ENCODE measurements at regions not wholly inside any gene's neighbourhood (a gene's known extent, or its start where the extent isn't known, plus 50 kb on each side); places are given as distances from the start of the nearest gene placed in this dataset.
A peak's percentile ranks its signal among the peaks of the same experiment; 100 is the strongest.
"Not testable (repeated sequence)": the region's sequence is repeated elsewhere in the genome, so short reads cannot be mapped to it uniquely, and the experiment has no call there.

DNA sequence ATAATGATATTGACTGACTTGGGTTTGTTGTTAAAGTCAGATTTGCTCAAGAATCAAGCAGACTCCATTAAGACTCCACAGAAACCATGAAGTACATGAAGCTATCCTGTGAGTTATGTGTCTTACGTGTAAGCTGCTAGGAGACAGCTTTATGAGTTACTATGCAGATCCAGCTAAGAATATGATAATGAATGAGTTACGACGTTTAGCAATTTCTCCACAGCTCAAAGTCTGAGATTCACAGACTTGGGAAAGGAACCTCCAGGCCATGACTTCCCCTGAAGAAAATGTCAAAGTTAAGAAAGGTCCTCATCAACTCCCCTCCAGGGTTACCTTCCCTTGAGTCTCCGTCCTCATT is 211.9 kb upstream of the HNRNPA3 start:
- no peak for DNase-seq

DNA sequence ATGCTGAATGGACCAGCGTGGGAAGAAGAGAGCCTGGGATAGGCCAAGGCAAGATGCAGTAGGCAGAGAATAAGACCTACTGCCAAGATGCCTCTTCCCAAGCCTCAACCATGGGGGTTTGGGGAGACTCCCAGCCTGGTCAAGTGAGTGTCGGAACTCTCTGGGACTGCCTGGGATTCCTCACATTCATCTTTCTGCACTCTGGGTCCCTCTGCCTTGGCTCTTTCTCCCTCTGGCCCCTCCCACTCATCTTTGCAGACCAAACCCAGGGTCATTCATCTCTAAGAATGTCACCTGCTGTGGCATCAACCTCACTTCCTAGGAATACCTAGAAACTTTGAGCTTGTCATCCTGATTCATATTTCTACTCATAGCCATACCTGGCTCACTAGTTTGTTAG is 211.3 kb upstream of the HNRNPA3 start:
- no peak for DNase-seq

- DNase-seq: no peak
Observed at GRCh38 chr2:177002983-177003382, 209.6 kb upstream of the HNRNPA3 start.

GRCh38 chr2:177007726-177008125 is 204.9 kb upstream of the HNRNPA3 start:
- not testable (repeated sequence) for DNase-seq

- DNase-seq: not testable (repeated sequence)
Observed at GRCh38 chr2:177008662-177009061, 203.9 kb upstream of the HNRNPA3 start.

GRCh38 chr2:177010146-177010545 is 202.4 kb upstream of the HNRNPA3 start:
- DNase-seq: no peak

- DNase-seq: no peak
Observed at GRCh38 chr2:177010861-177011260, 201.7 kb upstream of the HNRNPA3 start.

DNA sequence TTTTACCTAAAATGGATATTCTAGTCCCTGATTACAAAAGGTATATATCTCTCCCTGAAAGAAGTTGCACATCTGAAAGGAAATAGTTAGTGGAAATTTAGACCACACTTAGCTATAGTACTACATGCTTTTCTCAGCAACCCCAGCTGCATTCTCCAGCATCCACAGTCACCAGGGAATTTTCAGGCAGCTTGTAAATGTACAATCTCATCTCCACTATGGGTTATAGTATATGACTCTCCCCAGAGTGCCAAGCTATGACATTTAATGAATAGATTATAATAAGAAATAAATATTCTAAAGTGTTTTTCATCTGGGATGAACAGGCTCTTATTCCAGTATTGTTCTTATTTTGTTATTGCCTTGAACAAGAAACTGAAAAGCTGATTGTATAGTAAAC is 197.6 kb upstream of the HNRNPA3 start:
- DNase-seq: no peak

DNA sequence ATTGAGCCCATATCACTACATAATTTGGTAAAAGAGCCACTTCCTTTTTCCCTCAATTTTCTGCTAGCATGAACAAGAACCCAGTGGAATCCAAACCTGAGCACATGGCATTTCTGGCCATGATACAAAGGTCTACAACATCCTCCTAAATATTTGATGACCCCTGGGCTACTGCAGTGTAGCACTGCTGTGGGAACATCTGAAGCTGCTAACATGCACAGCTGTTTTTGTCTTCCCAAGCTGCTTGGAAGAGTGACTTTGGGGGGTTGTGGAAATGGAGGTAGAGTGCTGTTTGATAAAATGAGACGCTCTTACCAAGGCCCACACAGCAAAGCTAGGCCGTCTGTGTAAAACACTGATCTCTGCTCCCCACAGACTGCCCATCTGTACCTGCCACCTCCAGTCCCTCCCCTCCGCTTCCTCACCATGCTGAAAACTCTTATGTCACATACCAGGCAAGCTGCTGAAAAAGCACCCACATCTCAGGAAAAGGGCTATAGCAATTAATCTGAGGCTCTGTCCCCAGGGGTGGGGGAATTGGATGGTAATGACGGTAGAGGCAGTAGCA is 197.2 kb upstream of the HNRNPA3 start:
- DNase-seq: no peak

DNA sequence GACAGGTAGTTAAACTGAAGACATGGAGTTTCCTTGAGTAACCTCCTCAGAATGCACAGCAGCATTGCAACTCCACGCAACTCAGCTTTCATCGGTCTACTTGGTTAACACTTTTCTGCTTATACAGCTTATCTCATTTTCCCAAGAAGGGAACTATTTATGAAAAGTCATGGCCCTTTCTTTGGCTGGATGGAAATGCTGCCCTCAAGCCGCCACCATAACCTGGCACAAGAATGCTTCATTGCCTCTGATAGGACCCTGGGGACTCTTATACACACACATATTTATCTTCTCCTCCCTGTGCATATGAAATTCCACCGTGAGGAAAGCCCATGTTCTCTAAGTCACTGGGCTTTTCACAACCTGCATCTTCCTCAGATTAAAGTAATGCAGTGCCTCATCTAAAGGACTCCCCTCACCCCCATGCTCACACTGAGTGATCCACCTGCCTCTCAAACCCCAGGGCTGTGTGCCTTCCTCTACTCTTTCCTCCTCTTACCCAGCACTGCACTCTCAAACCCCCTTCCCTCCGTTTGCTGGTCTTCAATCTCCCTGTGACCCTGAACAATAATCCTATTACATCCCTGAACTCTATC is 192.0 kb upstream of the HNRNPA3 start:
- DNase-seq: no peak

- DNase-seq: no peak
Observed at GRCh38 chr2:177021706-177022343, 190.8 kb upstream of the HNRNPA3 start.

DNA sequence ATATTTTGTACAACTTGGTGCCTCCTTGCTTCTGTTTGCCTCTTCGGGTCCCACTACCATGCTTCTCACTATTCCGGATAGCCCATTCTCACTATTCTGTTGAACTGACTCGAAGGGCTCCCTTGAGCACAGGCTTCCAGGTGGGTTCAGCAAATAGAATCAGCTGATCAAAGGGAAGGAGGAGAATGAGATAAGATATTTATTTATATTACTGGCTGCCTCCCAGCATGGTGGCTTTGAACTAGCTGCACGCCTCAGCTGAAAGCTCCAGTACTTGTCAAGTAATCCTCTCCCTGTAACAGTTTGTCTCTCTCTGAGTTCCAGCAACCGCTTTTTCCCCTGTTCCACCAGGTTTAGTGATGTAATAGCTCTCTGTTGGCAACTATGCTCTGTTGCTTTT is 187.8 kb upstream of the HNRNPA3 start:
- peak; percentile 90 for DNase-seq

GRCh38 chr2:177026253-177026652 is 186.3 kb upstream of the HNRNPA3 start:
- no peak for DNase-seq

- DNase-seq: no peak
Observed at GRCh38 chr2:177026956-177027355, 185.6 kb upstream of the HNRNPA3 start.

DNA sequence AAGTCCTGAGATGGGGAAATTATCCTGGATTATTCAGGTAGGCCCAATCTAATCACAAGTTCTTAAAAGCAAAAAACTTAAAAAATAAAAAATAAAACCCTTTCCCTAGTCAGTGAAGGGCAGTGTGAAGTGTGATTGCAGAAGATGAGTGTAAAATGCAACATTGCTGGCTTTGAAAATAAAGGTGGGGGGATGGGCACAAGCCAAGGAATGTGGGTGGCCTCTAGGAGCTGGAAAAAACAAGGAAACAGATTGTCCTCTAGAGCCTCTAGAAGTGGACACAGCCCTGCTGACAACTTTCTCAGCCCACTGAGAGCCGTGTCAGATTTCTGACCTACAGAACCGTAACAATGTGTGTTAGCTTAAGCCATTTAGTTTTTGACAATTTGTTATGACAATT is 184.3 kb upstream of the HNRNPA3 start:
- no peak for DNase-seq

DNA sequence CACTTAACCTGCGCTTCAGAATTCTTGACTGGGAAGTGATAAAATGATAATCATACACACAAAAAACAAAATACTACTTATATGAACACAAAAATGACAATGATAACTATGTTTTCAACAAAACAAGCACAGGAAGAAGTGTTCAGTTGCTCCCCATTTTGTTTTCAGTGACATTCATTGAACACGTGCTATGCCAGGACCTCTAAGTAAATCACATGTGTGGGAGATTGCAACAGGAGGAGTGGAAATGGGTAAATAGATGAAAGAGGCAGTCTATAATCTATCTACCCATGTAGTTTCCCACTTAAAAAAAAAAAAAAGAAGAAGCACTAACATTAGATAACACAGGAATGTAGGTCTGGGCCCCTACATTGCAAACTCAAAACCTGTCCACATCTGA is 183.5 kb upstream of the HNRNPA3 start:
- DNase-seq: no peak

DNA sequence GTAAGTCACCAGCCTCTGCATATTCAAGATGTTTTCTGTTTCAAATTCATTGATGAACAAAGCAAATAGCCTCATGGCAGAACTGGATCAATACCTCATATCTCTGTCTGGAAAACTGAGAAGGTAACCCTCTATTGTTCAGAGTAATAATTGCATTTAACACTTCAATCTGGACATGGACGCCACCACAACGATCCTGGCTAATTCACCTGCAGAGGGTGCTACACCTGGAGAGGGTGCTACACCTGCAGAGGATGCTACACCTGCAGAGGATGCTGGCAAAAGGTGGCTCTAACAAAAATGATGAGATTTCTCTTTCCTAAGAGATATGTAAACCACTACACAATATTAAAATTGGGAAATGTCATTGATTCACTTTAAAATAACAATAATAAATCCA is 183.1 kb upstream of the HNRNPA3 start:
- DNase-seq: peak; percentile 18

DNA sequence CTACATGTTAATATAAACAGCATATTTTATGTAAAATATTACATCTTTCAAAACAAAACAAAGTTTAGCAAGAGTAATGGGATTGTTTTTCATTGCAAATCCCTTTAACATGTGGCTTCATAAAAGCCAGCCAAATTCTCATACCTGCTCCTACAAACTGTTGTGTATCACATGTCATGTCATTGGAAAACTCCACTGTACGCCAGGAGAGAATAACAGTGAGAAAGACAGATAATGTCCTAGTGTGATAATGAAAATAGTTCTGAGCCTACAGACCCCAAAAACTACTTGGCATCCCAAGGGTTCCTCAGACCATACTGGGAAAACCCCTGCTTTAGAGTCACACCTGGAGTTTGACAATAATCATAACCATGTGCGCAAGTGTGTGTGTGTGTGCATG is 182.7 kb upstream of the HNRNPA3 start:
- no peak for DNase-seq

DNA sequence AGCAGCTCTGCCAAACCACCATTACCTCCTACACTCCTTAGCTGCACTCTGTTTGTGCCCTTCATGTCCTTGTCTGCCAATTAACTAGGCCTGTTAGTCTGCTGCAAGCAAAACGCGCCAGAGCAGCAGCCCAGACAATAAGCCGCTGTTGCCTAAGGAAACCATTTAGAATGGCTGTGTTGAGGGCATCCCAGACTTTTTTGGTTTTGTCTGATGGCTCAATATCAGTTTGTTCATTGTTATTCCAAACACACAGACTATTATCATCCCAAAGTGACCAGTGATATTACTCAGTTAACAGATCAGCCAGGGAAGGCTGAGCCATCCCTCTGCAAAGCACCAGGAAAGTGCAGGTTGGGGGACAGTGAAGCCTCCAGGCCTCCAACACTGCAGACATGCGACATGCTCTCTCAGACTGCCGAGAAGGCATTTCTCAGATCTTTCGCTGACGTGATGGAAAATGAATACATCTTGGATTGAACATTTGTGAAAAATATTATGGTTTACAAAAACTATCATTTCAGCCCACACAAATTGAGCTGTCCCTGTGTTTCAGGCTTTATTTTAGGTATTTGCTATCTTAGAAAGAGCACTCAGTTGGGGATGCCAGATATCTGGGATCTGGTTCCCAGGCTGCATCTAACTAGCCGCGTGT is 182.0 kb upstream of the HNRNPA3 start:
- DNase-seq: peak; percentile 15

DNA sequence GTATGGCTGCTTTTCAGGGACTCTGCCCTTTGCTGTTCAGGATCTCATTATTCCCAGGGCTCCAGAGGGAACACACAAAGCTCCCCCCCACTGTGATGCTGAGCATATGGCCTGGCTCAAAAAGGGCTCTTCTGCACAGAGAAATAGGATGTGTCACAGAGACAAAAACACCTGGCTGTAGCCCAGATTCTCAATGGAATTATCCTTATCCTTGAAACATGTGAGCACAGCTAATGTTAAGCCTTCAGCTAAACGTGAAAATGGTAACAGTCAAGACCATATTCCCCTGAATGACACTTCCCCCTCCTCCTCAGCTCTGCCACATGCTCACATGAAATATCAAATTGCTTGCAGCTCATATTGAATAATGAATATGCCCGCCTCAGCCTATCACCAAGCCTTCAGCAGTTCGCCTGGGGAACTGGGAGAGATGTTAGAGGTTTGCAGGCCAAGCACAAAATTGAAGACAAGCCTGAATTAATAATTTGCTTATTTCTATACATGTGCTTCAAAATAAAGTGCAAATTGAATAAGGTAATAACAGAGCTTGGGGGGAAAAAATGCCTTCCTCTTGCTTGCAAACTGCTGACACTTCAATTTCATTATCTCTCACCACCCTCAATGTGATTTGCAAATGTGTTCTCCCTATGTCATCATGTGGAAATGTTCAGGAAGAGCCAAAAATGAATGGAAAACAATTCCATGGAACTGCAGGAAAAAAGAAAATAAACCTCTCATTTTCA is 181.0 kb upstream of the HNRNPA3 start:
- DNase-seq: peak; percentile 81

GRCh38 chr2:177036747-177037146 is 175.8 kb upstream of the HNRNPA3 start:
- DNase-seq: no peak

DNA sequence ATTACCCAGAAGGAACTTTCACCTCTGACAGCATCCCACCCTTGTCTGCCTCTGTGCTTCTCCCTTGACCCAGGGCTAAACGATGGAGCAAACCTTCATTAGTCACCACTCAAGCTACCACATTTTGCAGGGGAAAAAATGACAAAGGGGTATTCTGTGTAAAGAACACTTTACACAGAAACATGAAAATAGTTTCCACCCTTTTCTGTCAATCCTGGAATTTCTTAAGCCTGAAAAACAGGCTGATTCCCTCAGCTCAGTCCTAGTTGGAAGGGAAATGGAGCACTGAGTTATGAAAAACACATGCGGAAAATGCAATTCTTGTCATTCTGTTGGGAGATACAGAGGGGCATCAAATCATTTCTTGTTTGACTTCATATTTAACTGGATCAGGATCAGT is 175.0 kb upstream of the HNRNPA3 start:
- no peak for DNase-seq

DNA sequence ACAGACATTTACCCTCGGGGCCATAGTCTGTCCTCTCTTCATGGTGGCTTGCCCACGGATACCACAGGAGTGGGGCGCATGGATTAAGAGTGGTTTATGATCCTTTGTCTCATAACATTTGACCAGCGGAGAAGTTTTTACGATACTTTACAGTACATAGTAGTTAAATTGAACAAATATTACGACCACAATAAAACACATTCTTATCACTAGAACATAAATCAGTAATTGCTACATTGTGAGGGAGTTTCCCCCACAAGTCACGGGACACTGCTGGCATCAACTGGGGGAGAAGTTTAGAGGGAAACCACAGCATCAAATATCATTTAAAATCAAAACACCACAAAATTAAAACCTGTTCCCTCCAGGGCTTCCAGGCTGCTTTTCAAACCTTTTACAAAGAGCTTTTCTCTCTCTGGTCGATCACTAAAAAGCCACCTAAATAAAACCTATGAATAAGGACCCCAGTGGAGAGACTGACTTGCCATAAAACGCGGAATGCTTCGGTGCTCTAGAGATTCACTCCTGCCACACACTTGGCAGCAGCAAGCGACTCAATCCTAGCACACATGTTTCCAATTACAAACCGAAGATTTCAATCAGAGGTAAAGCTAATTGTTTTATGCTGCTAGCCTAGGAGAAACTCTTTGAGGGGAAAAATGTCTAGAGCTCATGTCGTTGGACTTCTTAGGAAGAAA is 173.7 kb upstream of the HNRNPA3 start:
- DNase-seq: no peak
